Left ventricle myocardium inferior (tissue), 1 donor: ENCODE measurements at regions not wholly inside any gene's neighbourhood (a gene's known extent, or its start where the extent isn't known, plus 50 kb on each side); places are given as distances from the start of the nearest gene placed in this dataset.

Experiments
- DNase-seq: peaks from one replicate; pipeline ENCODE4 v3.0.0-alpha.2; 2020
- H3K27ac ChIP-seq: fragments of 200-600 bp; replicated peaks from 2 replicates; pipeline ENCODE4 v1.8.0; 2021
- H3K27me3 ChIP-seq: fragments of 200-600 bp; 2 replicates; pipeline ENCODE4 v1.8.0; 2021; ENCODE audit warnings: low read depth
- H3K36me3 ChIP-seq: fragments of 200-600 bp; 2 replicates; pipeline ENCODE4 v1.8.0; 2021
- H3K4me1 ChIP-seq: fragments of 200-600 bp; 2 replicates; pipeline ENCODE4 v1.8.0; 2021
- H3K4me3 ChIP-seq: fragments of 200-600 bp; 2 replicates; pipeline ENCODE4 v1.8.0; 2021; ENCODE audit warnings: mild to moderate bottlenecking, moderate library complexity
- H3K9me3 ChIP-seq: fragments of 200-600 bp; replicated peaks from 2 replicates; pipeline ENCODE4 v1.8.0; 2021
- intact Hi-C: fragments of 100-400 bp; cut with micrococcal nuclease; formaldehyde crosslinking; loops from one replicate; pipeline ENCODE4 v1.11.0; 2022
- TF ChIP-seq, protein P1 (sequence below): fragments of 200-600 bp; IDR thresholded peaks from 2 replicates; pipeline ENCODE4 v1.8.0; 2021; ENCODE audit warnings: antibody characterized with exemption, mild to moderate bottlenecking, borderline replicate concordance
- donor health status: DM: no; HTN: yes; CAD: no; lungs with severe emphysema.

DNA sequence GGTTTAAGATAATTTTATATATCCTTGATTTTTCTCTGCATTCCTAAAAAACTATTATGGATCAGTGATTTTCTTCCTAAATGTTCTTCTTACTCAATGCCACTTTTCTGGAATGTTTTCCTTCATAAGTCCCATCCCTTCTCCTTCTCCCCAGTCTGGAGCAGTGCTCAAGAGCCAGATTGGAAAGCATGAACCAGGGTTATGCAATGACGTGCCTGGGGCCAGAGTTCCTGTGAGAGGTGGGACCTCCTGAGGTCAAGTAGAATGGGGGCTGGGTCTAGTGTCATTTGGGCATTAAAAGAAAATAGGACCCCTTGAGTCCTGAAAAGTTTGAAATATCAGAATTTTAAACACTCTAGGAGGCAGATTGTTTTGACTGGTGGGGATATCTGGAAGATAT lies 132.0 kb upstream of the NPY start:
- H3K9me3 ChIP-seq, result peaks cover 30% of the 10 kb centered on the region
- no peak overlapping the region for H3K27ac ChIP-seq
- TF ChIP-seq, protein P1, sequence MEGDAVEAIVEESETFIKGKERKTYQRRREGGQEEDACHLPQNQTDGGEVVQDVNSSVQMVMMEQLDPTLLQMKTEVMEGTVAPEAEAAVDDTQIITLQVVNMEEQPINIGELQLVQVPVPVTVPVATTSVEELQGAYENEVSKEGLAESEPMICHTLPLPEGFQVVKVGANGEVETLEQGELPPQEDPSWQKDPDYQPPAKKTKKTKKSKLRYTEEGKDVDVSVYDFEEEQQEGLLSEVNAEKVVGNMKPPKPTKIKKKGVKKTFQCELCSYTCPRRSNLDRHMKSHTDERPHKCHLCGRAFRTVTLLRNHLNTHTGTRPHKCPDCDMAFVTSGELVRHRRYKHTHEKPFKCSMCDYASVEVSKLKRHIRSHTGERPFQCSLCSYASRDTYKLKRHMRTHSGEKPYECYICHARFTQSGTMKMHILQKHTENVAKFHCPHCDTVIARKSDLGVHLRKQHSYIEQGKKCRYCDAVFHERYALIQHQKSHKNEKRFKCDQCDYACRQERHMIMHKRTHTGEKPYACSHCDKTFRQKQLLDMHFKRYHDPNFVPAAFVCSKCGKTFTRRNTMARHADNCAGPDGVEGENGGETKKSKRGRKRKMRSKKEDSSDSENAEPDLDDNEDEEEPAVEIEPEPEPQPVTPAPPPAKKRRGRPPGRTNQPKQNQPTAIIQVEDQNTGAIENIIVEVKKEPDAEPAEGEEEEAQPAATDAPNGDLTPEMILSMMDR, result no peak

DNA sequence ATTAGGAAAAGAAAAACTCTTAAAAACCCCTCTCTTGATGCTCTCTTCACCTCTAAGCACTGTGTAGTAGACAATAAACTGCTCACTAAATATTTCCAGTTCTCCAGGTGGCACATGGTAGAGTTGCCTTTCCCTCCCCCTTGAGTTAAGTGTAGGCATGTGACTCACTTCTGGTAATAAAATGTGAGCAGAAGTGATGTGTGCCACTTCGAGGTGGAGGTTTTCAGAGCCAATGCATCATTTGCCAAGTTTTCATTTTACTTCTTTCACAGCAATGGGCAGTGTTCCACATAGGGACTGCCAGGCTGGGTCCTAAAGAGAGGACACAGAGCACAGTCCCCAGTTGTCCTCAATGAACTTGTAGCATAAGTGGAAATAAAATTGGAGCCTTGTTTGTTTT lies 131.6 kb upstream of the NPY start:
- no peaks in the 10 kb centered on the region for H3K4me1 ChIP-seq
- peaks cover 7% of the 10 kb centered on the region for H3K27me3 ChIP-seq
- H3K36me3 ChIP-seq, result no peaks in the 10 kb centered on the region
- intact Hi-C loops, result no loop called here
- H3K4me3 ChIP-seq, result no peak overlapping the region
- TF ChIP-seq, protein P1, result no peak
- no peak overlapping the region for H3K27ac ChIP-seq
- H3K9me3 ChIP-seq, result peaks cover 30% of the 10 kb centered on the region
- no peak for DNase-seq

More for the DNA sequence above, 132.0 kb upstream of the NPY start:
- no peaks in the 10 kb centered on the region for H3K36me3 ChIP-seq
- H3K4me1 ChIP-seq, result no peaks in the 10 kb centered on the region
- no peak overlapping the region for H3K4me3 ChIP-seq
- H3K27me3 ChIP-seq, result peaks cover 6% of the 10 kb centered on the region
- intact Hi-C loops, result no loop called here
- no peak for DNase-seq

DNA sequence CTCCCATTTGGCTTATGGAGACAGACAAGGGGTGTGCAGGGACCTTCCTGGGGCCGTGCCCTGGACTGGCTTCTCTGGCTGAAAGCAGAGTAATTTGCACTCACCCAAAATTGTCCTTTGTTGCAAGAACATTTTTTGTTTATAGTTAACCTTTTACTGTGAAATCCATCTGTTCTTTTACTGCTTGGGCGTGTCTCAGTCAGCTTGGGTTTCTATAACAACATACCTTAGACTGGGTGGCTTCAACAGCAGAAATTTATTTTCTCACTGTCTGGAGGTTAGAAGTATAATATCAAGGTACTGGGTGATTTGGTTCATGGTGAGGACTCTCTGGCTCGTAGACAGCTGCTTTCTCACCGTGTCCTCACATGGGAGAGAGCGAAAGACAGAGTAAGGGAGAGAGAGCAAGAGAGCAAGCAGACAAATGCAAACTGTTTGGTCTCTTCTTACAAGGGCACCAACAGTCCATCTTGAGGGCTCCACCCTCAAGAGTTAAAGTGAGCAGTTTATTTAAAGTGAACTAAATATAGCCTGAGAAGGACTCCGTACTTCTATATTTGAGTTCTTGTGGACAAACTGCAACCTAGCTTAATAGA lies 131.0 kb upstream of the NPY start:
- H3K27me3 ChIP-seq, result peaks cover 7% of the 10 kb centered on the region
- TF ChIP-seq, protein P1, result no peak
- intact Hi-C loops, result no loop called here

DNA sequence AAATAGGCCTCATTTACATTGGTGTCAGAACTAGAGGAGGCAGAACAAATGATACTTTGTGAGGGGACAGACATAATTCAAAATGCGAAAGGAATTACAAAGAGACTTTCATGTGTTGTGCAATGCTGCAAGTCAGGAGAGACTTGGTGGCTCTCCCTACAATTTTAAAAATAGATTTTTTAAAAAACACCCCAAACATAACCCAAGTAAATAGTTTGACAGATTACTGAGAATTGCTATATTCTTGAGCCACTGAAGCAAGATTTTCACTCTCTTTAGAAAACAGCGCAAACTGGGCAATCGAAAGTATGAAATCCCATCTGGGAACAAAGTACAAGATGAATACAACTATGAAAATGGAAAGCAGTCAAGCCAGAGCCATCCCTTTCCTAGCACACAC lies 126.3 kb upstream of the NPY start:
- no peak overlapping the region for H3K27ac ChIP-seq
- H3K4me1 ChIP-seq, result no peaks in the 10 kb centered on the region
- peaks cover 1% of the 10 kb centered on the region for H3K9me3 ChIP-seq
- no peak for DNase-seq
- TF ChIP-seq, protein P1, result no peak
- no peaks in the 10 kb centered on the region for H3K36me3 ChIP-seq
- intact Hi-C loops, result no loop called here
- no peak overlapping the region for H3K4me3 ChIP-seq
- H3K27me3 ChIP-seq, result peaks cover 7% of the 10 kb centered on the region

More for the DNA sequence above, 131.0 kb upstream of the NPY start:
- no peaks in the 10 kb centered on the region for H3K36me3 ChIP-seq
- H3K4me1 ChIP-seq, result no peaks in the 10 kb centered on the region
- no peak overlapping the region for H3K4me3 ChIP-seq
- DNase-seq, result no peak
- no peak overlapping the region for H3K27ac ChIP-seq
- peaks cover 30% of the 10 kb centered on the region for H3K9me3 ChIP-seq

- H3K4me1 ChIP-seq, result no peaks in the 10 kb centered on the region
- H3K27me3 ChIP-seq, result peaks cover 7% of the 10 kb centered on the region
- H3K4me3 ChIP-seq, result no peak overlapping the region
- no peaks in the 10 kb centered on the region for H3K36me3 ChIP-seq
- no peak overlapping the region for H3K27ac ChIP-seq
- intact Hi-C loops, result no loop called here
- no peak for DNase-seq
- TF ChIP-seq, protein P1, result no peak
- H3K9me3 ChIP-seq, result peaks cover 7% of the 10 kb centered on the region
Measured at GRCh38 chr7:24158975-24159374, 125.0 kb upstream of the NPY start.
